ENCODE measurements at regions not wholly inside any gene's neighbourhood (a gene's known extent, or its start where the extent isn't known, plus 50 kb on each side); places are given as distances from the start of the nearest gene placed in this dataset.

DNA sequence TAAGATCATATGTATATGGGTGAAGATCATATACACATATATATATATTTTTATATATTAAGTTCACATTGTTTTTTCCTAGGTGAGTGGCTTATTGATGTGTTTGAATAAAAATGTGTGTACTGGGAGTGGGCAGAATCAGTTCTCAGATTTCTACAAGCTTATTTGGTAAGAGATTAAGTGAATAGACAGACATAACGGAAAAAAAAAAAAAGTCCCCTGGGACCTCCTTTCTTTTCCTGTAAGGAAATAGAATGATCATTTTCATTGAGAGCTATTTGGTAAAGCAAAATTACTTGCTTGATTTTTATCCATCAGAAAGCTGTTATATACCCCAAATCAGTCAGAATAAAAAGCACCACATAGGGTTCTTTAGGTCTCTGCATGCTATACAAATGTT, 597.7 kb downstream of the PCDH18 start:
- TF ChIP-seq, protein P1, sequence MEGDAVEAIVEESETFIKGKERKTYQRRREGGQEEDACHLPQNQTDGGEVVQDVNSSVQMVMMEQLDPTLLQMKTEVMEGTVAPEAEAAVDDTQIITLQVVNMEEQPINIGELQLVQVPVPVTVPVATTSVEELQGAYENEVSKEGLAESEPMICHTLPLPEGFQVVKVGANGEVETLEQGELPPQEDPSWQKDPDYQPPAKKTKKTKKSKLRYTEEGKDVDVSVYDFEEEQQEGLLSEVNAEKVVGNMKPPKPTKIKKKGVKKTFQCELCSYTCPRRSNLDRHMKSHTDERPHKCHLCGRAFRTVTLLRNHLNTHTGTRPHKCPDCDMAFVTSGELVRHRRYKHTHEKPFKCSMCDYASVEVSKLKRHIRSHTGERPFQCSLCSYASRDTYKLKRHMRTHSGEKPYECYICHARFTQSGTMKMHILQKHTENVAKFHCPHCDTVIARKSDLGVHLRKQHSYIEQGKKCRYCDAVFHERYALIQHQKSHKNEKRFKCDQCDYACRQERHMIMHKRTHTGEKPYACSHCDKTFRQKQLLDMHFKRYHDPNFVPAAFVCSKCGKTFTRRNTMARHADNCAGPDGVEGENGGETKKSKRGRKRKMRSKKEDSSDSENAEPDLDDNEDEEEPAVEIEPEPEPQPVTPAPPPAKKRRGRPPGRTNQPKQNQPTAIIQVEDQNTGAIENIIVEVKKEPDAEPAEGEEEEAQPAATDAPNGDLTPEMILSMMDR (IDR thresholded peaks at IDR 0.05) = no peak
- no peak for TF ChIP-seq POLR2A (IDR thresholded peaks at IDR 0.05)

All from stomach (tissue), 4 donors.